Activated T-helper 17 cell treated with anti-CD3 and anti-CD28 coated beads, Interleukin-2, amount 50 U/mL, for 72 hours (primary cell): ENCODE measurements at regions not wholly inside any gene's neighbourhood (a gene's known extent, or its start where the extent isn't known, plus 50 kb on each side); places are given as distances from the start of the nearest gene placed in this dataset.

Source experiments
- ATAC-seq: fragments of 150-1000 bp; cut with Tn5 transposase; replicated peaks from 2 replicates; pipeline ENCODE4 v1.10.0; 2021; ENCODE audit warnings: mild to moderate bottlenecking, moderate library complexity
- H3K27ac Mint-ChIP-seq: one replicate; pipeline ENCODE4 v1.8.0; 2022; ENCODE audit warnings: mixed read lengths
- H3K27me3 Mint-ChIP-seq: one replicate; pipeline ENCODE4 v1.8.0; 2022; ENCODE audit warnings: mixed read lengths
- H3K36me3 Mint-ChIP-seq: one replicate; pipeline ENCODE4 v1.8.0; 2022; ENCODE audit warnings: low read depth, mild to moderate bottlenecking, mixed read lengths
- H3K4me1 Mint-ChIP-seq: one replicate; pipeline ENCODE4 v1.8.0; 2022; ENCODE audit warnings: mixed read lengths
- H3K4me3 Mint-ChIP-seq: one replicate; pipeline ENCODE4 v1.8.0; 2022; ENCODE audit warnings: mild to moderate bottlenecking, mixed read lengths
- H3K9me3 Mint-ChIP-seq: one replicate; pipeline ENCODE4 v1.8.0; 2022; ENCODE audit warnings: mixed read lengths

- peaks cover 5% of the 10 kb centered on the region for H3K27me3 Mint-ChIP-seq
- H3K4me3 Mint-ChIP-seq, result no peak overlapping the region
- H3K9me3 Mint-ChIP-seq, result no peaks in the 10 kb centered on the region
- no peak for ATAC-seq
- no peaks in the 10 kb centered on the region for H3K36me3 Mint-ChIP-seq
- H3K27ac Mint-ChIP-seq, result no peak overlapping the region
- no peaks in the 10 kb centered on the region for H3K4me1 Mint-ChIP-seq
Observed at GRCh38 chr5:83776437-83777031, 55.9 kb upstream of the HAPLN1 start.
